ENCODE measurements at regions not wholly inside any gene's neighbourhood (a gene's known extent, or its start where the extent isn't known, plus 50 kb on each side); places are given as distances from the start of the nearest gene placed in this dataset.

GRCh38 chr3:28791713-28792255, 443.2 kb upstream of the AZI2 start:
- in situ Hi-C loops (cut with MboI; ENCODE audit: low sequenced_read_pairs, unreplicated experiment), result no loop called here
- DNase-seq (ENCODE audit: low spot score), result no peak
- TF ChIP-seq CTCF (IDR thresholded peaks at IDR 0.05; ENCODE audit: borderline replicate concordance, control extremely low read depth, extremely low read depth, insufficient read depth, missing control alignments), result no peak

GRCh38 chr3:28792604-28793003, 444.0 kb upstream of the AZI2 start:
- no peak for TF ChIP-seq CTCF (IDR thresholded peaks at IDR 0.05; ENCODE audit: borderline replicate concordance, control extremely low read depth, extremely low read depth, insufficient read depth, missing control alignments)
- DNase-seq (ENCODE audit: low spot score), result no peak
- in situ Hi-C loops (cut with MboI; ENCODE audit: low sequenced_read_pairs, unreplicated experiment), result no loop called here

GRCh38 chr3:28799084-28799483, 450.5 kb upstream of the AZI2 start:
- no peak for DNase-seq (ENCODE audit: low spot score)
- in situ Hi-C loops (cut with MboI; ENCODE audit: low sequenced_read_pairs, unreplicated experiment), result no loop called here
- TF ChIP-seq CTCF (IDR thresholded peaks at IDR 0.05; ENCODE audit: borderline replicate concordance, control extremely low read depth, extremely low read depth, insufficient read depth, missing control alignments), result no peak

- no peak for DNase-seq (ENCODE audit: low spot score)
- in situ Hi-C loops (cut with MboI; ENCODE audit: low sequenced_read_pairs, unreplicated experiment), result no loop called here
- TF ChIP-seq CTCF (IDR thresholded peaks at IDR 0.05; ENCODE audit: borderline replicate concordance, control extremely low read depth, extremely low read depth, insufficient read depth, missing control alignments), result no peak
Measured at GRCh38 chr3:28800203-28800602, 451.6 kb upstream of the AZI2 start.

- in situ Hi-C loops (cut with MboI; ENCODE audit: low sequenced_read_pairs, unreplicated experiment), result no loop called here
- DNase-seq (ENCODE audit: low spot score), result no peak
- TF ChIP-seq CTCF (IDR thresholded peaks at IDR 0.05; ENCODE audit: borderline replicate concordance, control extremely low read depth, extremely low read depth, insufficient read depth, missing control alignments), result no peak
Measured at GRCh38 chr3:28808068-28808467, 459.4 kb upstream of the AZI2 start.

- TF ChIP-seq CTCF (IDR thresholded peaks at IDR 0.05; ENCODE audit: borderline replicate concordance, control extremely low read depth, extremely low read depth, insufficient read depth, missing control alignments), result no peak
- in situ Hi-C loops (cut with MboI; ENCODE audit: low sequenced_read_pairs, unreplicated experiment), result no loop called here
- DNase-seq (ENCODE audit: low spot score), result no peak
Measured at GRCh38 chr3:28816017-28816416, 464.9 kb upstream of the RBMS3 start.

- no peak for TF ChIP-seq CTCF (IDR thresholded peaks at IDR 0.05; ENCODE audit: borderline replicate concordance, control extremely low read depth, extremely low read depth, insufficient read depth, missing control alignments)
- DNase-seq (ENCODE audit: low spot score), result no peak
- in situ Hi-C loops (cut with MboI; ENCODE audit: low sequenced_read_pairs, unreplicated experiment), result no loop called here
Measured at GRCh38 chr3:28824316-28824715, 456.6 kb upstream of the RBMS3 start.
